ENCODE measurements at regions not wholly inside any gene's neighbourhood (a gene's known extent, or its start where the extent isn't known, plus 50 kb on each side); places are given as distances from the start of the nearest gene placed in this dataset.

GRCh38 chr3:22981166-22981565 is 222.0 kb upstream of the UBE2E2 start:
- DNase-seq: no peak
- Histone ChIP-seq H3K4me3 (ENCODE audit: insufficient read depth, low read depth, low read length) (no peak overlapping the region), H3K36me3 (replicated peaks; ENCODE audit: control insufficient read depth, insufficient read depth, low read length) (no peaks in the 10 kb centered on the region), H3K27me3 (ENCODE audit: control insufficient read depth, insufficient read depth, low read length) (no peaks in the 10 kb centered on the region)

DNA sequence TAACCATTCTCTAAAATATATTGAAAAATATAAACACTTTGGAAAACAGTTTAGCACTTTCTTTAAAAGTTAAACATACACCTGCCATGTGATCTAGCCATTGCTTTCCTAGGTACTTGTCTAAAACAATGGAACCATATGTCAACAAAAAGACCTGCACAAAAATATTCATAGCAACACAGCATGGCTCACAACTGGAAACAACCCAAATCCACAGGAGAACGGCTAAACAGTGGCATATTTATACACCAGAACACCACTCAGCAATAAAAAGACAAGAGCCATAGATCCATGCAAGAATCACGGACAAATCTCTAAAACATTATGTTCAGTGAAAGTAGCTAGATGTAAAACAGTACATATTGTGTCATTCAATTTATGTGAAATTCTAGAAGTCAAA is 221.3 kb upstream of the UBE2E2 start:
- Histone ChIP-seq H3K27me3 (ENCODE audit: control insufficient read depth, insufficient read depth, low read length) (no peaks in the 10 kb centered on the region), H3K4me3 (ENCODE audit: insufficient read depth, low read depth, low read length) (no peak overlapping the region), H3K36me3 (replicated peaks; ENCODE audit: control insufficient read depth, insufficient read depth, low read length) (no peaks in the 10 kb centered on the region)
- no peak for DNase-seq

GRCh38 chr3:22982981-22983587 is 220.0 kb upstream of the UBE2E2 start:
- no peak for DNase-seq
- Histone ChIP-seq H3K36me3 (replicated peaks; ENCODE audit: control insufficient read depth, insufficient read depth, low read length) (no peaks in the 10 kb centered on the region), H3K4me3 (ENCODE audit: insufficient read depth, low read depth, low read length) (no peak overlapping the region), H3K27me3 (ENCODE audit: control insufficient read depth, insufficient read depth, low read length) (no peaks in the 10 kb centered on the region)

DNA sequence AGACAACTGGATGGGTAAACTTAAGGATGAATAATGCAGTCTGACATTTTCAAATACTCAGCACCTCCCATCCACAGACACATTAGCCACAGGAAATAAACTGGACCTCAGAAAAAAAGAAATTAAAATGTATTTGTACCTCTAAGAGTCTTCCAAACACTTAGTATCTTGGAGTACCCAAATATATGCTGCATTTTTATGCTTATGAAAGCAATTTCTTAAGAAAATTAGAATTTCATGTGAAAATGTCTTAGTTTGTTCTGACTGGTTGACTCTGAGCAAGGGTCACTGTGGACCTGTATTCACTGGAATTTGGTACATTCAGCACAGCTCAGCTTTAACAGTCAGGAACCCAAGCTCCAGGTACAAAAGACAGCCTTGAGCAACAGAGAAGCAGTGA is 216.2 kb upstream of the UBE2E2 start:
- Histone ChIP-seq H3K27me3 (ENCODE audit: control insufficient read depth, insufficient read depth, low read length) (no peaks in the 10 kb centered on the region), H3K4me3 (ENCODE audit: insufficient read depth, low read depth, low read length) (no peak overlapping the region), H3K36me3 (replicated peaks; ENCODE audit: control insufficient read depth, insufficient read depth, low read length) (no peaks in the 10 kb centered on the region)
- no peak for DNase-seq

GRCh38 chr3:22988566-22988965 is 214.6 kb upstream of the UBE2E2 start:
- DNase-seq: no peak
- no peak overlapping the region for H3K4me3 ChIP-seq (ENCODE audit: insufficient read depth, low read depth, low read length)
- no peaks in the 10 kb centered on the region for H3K27me3 ChIP-seq (ENCODE audit: control insufficient read depth, insufficient read depth, low read length)
- H3K36me3 ChIP-seq (replicated peaks; ENCODE audit: control insufficient read depth, insufficient read depth, low read length): no peaks in the 10 kb centered on the region

DNA sequence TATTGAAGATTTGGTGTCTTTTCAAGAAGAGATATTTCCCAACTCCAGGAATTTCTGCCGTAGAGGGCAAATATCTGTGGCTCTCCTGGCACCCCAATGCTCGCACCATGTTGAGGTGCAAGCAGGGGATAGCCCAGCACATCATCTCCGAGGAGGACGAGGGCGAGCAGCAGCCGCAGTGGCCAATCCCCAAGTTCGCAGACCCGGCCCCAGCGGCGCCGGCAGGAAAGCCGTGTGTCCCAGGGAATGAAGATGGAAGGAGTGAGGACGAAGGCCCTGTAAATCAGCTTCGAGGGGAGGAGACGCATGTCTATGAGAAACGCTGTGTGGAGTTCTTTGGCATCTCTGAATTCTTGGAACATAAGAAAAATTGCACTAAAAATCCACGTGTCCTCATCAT is 213.4 kb upstream of the UBE2E2 start:
- H3K4me3 ChIP-seq (ENCODE audit: insufficient read depth, low read depth, low read length): no peak overlapping the region
- no peaks in the 10 kb centered on the region for H3K36me3 ChIP-seq (replicated peaks; ENCODE audit: control insufficient read depth, insufficient read depth, low read length)
- H3K27me3 ChIP-seq (ENCODE audit: control insufficient read depth, insufficient read depth, low read length): no peaks in the 10 kb centered on the region
- no peak for DNase-seq

GRCh38 chr3:22990291-22991200 is 212.6 kb upstream of the UBE2E2 start:
- DNase-seq: no peak
- no peaks in the 10 kb centered on the region for H3K27me3 ChIP-seq (ENCODE audit: control insufficient read depth, insufficient read depth, low read length)
- H3K4me3 ChIP-seq (ENCODE audit: insufficient read depth, low read depth, low read length): no peak overlapping the region
- H3K36me3 ChIP-seq (replicated peaks; ENCODE audit: control insufficient read depth, insufficient read depth, low read length): no peaks in the 10 kb centered on the region

- Histone ChIP-seq H3K27me3 (ENCODE audit: control insufficient read depth, insufficient read depth, low read length) (no peaks in the 10 kb centered on the region), H3K36me3 (replicated peaks; ENCODE audit: control insufficient read depth, insufficient read depth, low read length) (no peaks in the 10 kb centered on the region), H3K4me3 (ENCODE audit: insufficient read depth, low read depth, low read length) (no peak overlapping the region)
- no peak for DNase-seq
Measured at GRCh38 chr3:22994781-22995180, 208.3 kb upstream of the UBE2E2 start.

DNA sequence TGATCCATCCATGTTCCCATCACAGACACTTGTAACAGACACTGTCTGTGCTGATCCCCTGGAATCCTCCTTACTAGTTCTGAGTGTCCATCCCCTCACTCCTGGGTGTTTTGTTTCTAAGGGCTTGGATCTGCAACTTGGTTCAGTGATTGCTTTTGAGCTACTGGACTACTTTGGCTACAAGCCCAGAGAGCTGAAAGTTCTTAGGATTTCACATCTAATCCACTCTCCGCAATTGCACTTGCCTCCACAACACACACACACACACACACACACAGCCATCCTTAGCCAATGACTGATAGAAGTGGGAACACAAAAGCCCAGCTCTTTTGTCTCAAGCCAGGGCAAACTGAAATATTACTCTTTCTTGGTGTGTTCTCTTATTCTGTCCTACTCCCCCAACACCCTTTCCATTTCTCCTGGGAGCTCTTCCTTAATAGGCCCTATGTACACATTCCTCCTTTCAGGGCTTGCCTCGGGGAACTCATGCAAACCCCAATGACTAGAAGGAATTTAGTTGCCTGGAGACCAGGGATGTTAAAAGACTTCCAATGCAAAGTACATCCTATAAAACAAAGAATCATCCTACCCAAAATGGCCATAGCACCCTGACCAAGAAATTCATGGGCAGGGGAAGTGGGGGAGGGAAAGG is 206.1 kb upstream of the UBE2E2 start:
- no peaks in the 10 kb centered on the region for H3K36me3 ChIP-seq (replicated peaks; ENCODE audit: control insufficient read depth, insufficient read depth, low read length)
- no peak for DNase-seq
- H3K4me3 ChIP-seq (ENCODE audit: insufficient read depth, low read depth, low read length): no peak overlapping the region
- H3K27me3 ChIP-seq (ENCODE audit: control insufficient read depth, insufficient read depth, low read length): no peaks in the 10 kb centered on the region

GRCh38 chr3:23000371-23000770 is 202.8 kb upstream of the UBE2E2 start:
- Histone ChIP-seq H3K4me3 (ENCODE audit: insufficient read depth, low read depth, low read length) (no peak overlapping the region), H3K27me3 (ENCODE audit: control insufficient read depth, insufficient read depth, low read length) (no peaks in the 10 kb centered on the region), H3K36me3 (replicated peaks; ENCODE audit: control insufficient read depth, insufficient read depth, low read length) (no peaks in the 10 kb centered on the region)
- DNase-seq: no peak

GRCh38 chr3:23002151-23002550 is 201.0 kb upstream of the UBE2E2 start:
- no peak for DNase-seq
- H3K4me3 ChIP-seq (ENCODE audit: insufficient read depth, low read depth, low read length): no peak overlapping the region
- no peaks in the 10 kb centered on the region for H3K27me3 ChIP-seq (ENCODE audit: control insufficient read depth, insufficient read depth, low read length)
- H3K36me3 ChIP-seq (replicated peaks; ENCODE audit: control insufficient read depth, insufficient read depth, low read length): no peaks in the 10 kb centered on the region

GRCh38 chr3:23002836-23003732 is 200.0 kb upstream of the UBE2E2 start:
- no peak overlapping the region for H3K4me3 ChIP-seq (ENCODE audit: insufficient read depth, low read depth, low read length)
- H3K36me3 ChIP-seq (replicated peaks; ENCODE audit: control insufficient read depth, insufficient read depth, low read length): no peaks in the 10 kb centered on the region
- no peaks in the 10 kb centered on the region for H3K27me3 ChIP-seq (ENCODE audit: control insufficient read depth, insufficient read depth, low read length)
- DNase-seq: no peak

DNA sequence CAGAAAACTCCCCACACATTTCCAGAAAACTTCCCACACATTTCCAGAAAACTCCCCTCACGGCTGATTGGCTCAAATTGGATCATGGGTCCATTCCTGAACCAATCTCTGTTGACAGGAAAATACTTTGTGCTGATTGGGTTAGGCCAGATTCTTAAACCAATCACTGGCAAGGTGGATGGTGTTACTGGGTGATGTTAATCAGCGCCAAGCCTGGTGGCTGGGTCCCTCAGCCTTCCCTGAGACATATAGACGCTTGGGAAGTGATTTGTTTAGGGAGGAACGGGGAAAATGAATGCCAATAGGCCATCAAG is 199.4 kb upstream of the UBE2E2 start:
- Histone ChIP-seq H3K4me3 (ENCODE audit: insufficient read depth, low read depth, low read length) (no peak overlapping the region), H3K27me3 (ENCODE audit: control insufficient read depth, insufficient read depth, low read length) (no peaks in the 10 kb centered on the region), H3K36me3 (replicated peaks; ENCODE audit: control insufficient read depth, insufficient read depth, low read length) (no peaks in the 10 kb centered on the region)
- DNase-seq: no peak

GRCh38 chr3:23004971-23005370 is 198.2 kb upstream of the UBE2E2 start:
- no peaks in the 10 kb centered on the region for H3K27me3 ChIP-seq (ENCODE audit: control insufficient read depth, insufficient read depth, low read length)

More at GRCh38 chr3:23004971-23005370, 198.2 kb upstream of the UBE2E2 start:
- no peak for DNase-seq
- Histone ChIP-seq H3K4me3 (ENCODE audit: insufficient read depth, low read depth, low read length) (no peak overlapping the region), H3K36me3 (replicated peaks; ENCODE audit: control insufficient read depth, insufficient read depth, low read length) (no peaks in the 10 kb centered on the region)

Data from H7 (cell line).